Right ventricle myocardium inferior (tissue), 1 donor: ENCODE measurements at regions not wholly inside any gene's neighbourhood (a gene's known extent, or its start where the extent isn't known, plus 50 kb on each side); places are given as distances from the start of the nearest gene placed in this dataset.

Source experiments
- ATAC-seq: fragments of 200-7000 bp; cut with Tn5 transposase; one replicate; pipeline ENCODE4 v1.9.1; 2020; ENCODE audit warnings: mild to moderate bottlenecking, moderate library complexity
- DNase-seq: peaks from one replicate; pipeline ENCODE4 v3.0.0; 2021; ENCODE audit errors: missing footprints
- intact Hi-C: fragments of 100-400 bp; cut with DNase I; formaldehyde crosslinking; loops from one replicate; pipeline ENCODE4 v1.11.0; 2022
- donor health status: DM: no; HTN: yes; CAD: no; lungs with severe emphysema.

GRCh38 chr10:129325893-129326292 lies 141.1 kb upstream of the MGMT start:
- DNase-seq, result no peak
- intact Hi-C loops, result no loop called here
- ATAC-seq, result no peak

DNA sequence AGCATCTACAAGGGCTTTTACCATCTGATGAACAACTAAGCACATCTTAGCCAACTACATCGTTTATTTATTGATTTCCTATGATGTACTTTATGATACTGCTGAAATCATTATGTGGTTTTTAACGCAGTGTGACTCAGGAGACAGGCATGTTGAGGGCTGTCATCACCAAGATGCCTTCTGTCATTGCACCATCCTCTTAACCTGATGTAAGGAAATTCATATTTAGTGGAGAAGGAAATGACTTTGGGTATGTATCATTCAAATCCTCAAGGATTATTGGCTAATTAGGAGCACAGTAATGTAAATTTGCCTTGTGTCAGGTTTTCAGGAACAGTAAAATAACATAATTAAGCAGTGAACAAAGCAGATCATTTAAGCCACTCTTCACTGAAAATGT lies 138.5 kb upstream of the MGMT start:
- intact Hi-C loops, result no loop called here
- ATAC-seq (no peak), DNase-seq (no peak)

DNA sequence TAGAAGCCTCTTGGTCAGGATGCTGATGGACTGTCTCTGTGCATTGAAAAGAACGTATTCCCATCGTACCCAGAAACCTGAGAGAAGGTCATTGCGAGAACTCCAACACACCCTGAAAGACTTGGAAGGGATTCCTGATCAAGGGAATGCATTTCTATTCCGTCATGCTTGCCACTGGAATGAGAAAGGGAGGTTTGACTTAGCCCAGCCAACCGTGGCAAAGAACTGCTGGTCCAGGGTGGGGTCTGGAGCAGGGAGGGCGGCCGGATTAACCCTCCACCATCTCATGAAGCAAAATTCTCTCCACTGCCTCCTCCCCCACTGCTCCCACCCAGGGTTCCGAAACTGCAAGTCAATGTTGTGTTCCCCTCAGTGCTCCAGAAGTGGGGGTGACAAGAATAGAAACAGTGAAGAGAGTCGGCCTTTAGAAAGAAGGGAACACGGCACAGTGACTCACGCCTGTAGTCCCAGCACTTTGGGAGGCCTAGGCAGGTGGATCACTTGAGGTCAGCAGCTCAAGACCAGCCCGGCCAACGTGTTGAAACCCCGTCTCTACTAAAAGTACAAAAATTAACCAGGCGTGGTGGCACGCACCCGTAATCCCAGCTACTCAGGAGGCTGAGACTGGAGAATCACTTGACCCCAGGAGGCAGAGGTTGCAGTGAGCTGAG lies 137.5 kb upstream of the MGMT start:
- no peak for ATAC-seq
- intact Hi-C loops, result no loop called here
- DNase-seq, result no peak

DNA sequence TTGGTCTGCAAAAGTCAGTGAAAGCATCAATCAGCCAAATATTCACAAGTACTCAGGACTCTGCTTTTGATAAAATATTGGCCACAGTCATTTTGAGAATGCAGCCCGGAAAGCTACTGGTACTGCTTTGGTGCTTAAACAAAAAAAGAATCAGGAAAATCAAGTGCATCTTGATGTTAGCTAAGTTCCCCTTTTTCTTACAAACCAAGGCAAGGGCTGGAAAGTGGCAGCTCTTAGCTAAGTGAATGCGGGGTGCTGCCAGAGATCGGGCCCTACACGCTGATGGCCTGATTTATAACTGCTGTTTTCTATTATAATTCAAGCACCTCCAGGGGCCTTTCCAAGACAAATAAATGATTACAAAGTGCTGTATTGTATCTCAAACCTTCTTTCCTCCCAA lies 136.8 kb upstream of the MGMT start:
- no peak for ATAC-seq
- no peak for DNase-seq
- intact Hi-C loops, result no loop called here

GRCh38 chr10:129331207-129331838 lies 135.7 kb upstream of the MGMT start:
- no peak for ATAC-seq
- DNase-seq, result no peak
- intact Hi-C loops, result no loop called here

DNA sequence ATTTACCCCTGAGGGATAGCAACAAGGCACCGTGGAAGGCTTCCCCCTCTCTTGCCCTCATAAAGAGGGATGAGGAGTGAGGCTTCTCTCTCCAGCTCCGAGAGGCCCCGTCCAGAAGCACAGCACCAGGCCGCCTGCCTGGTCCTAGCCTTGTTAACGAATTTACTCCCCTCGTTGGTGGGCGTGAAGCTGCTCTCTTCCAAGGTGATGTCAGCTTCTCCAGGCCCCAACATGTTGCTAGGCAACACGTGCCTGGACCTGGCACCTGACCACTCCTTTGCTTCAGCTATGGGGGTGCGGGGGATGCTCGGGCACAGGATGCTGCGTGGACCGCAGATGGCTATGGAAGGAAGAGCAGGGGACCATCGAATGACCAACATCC lies 135.2 kb upstream of the MGMT start:
- DNase-seq (no peak), ATAC-seq (no peak)
- intact Hi-C loops, result loop anchor here (2.0 kb wide), 1 partner anchor 301 kb away; no protein-coding TSS in a partner anchor

DNA sequence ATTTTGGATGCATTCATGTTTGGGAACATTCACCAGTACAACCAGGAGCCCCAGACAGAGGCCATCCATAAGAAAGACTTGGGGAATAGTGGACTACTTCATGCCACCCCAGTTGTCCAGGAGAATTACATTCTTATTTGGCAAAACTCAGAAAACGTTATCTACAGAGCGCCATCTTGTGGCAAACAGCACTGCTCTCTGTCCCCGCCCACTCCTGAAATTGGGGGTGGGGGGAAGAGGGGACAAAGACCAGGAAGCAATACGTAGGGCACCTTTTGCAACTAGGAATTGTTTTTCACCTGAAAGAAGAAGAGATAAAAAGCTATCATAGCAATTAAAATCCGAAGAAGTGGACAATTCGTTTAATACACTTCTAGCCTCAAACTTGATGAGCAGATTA lies 134.6 kb upstream of the MGMT start:
- ATAC-seq (no peak), DNase-seq (no peak)
- intact Hi-C loops, result loop anchor here (2.0 kb wide), 1 partner anchor 302 kb away; no protein-coding TSS in a partner anchor

GRCh38 chr10:129333706-129334105 lies 133.3 kb upstream of the MGMT start:
- ATAC-seq, result no peak
- intact Hi-C loops, result loop anchor here (2.0 kb wide), 1 partner anchor 303 kb away; no protein-coding TSS in a partner anchor
- no peak for DNase-seq

GRCh38 chr10:129334266-129334665 lies 132.8 kb upstream of the MGMT start:
- ATAC-seq, result no peak
- intact Hi-C loops, result no loop called here
- DNase-seq, result no peak

DNA sequence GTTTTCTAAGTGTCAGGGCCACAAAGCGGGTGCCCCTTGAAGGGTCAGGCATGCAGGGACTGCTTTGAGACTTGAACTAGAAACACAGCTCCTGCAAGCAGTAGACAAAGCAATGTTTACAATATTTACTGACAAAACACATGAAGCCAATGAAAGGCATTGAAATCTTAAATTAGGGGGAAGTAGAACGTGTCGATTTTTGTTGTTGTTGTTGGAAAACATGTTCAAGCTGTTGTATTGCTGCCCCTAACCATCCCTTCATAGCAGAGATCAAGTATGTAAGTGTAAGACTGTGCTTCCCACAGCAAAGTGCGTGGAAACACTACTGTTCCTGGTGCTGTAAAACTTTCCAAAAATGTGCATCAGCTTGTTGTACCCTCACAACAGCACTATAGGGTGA lies 131.6 kb upstream of the MGMT start:
- intact Hi-C loops, result no loop called here
- DNase-seq, result no peak
- no peak for ATAC-seq

- ATAC-seq (no peak), DNase-seq (no peak)
- intact Hi-C loops, result no loop called here
These were observed 131.1 kb upstream of the MGMT start for GRCh38 chr10:129335942-129336341.

DNA sequence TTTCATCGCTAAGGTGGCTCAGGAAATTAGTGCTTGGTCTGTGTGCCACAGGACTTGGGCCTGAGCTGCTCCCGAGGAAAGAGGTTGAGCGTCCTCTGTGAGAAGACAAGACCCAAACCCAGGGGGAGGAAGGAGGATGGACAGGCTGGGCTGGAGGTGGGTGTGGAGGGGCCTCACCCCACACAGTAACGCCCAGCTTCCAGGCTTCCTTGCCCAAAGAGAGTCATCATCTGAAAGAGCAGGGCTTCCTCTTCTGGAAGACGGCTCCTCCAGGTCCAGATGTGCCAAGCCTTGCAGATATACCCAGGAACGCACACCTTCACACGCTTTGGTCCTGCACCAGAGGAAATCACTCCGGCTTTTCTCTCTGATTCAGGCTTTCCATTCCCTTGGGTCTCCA lies 127.8 kb upstream of the MGMT start:
- ATAC-seq, result no peak
- intact Hi-C loops, result no loop called here
- no peak for DNase-seq

- intact Hi-C loops, result no loop called here
- no peak for ATAC-seq
- DNase-seq, result no peak
These were observed 127.2 kb upstream of the MGMT start for GRCh38 chr10:129339841-129340240.

DNA sequence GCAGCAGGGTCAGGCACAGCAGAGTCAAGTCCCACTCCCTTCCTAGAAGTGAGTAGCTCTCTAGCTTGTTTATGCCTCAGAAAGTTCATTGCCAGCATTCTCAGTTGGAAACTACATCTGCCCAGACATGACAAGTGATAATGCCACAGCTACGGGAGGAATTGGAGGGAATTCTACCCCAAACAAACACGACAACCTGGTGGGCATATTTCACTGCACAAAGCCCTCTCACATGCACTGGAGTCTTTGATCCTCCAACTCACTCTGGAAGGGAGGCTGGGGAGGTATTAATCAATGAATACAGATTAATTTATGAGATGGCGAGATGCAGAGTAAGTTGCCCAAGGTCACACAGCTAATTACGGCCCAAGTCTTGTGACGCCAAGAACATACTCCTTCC lies 126.0 kb upstream of the MGMT start:
- intact Hi-C loops, result no loop called here
- ATAC-seq (no peak), DNase-seq (no peak)

DNA sequence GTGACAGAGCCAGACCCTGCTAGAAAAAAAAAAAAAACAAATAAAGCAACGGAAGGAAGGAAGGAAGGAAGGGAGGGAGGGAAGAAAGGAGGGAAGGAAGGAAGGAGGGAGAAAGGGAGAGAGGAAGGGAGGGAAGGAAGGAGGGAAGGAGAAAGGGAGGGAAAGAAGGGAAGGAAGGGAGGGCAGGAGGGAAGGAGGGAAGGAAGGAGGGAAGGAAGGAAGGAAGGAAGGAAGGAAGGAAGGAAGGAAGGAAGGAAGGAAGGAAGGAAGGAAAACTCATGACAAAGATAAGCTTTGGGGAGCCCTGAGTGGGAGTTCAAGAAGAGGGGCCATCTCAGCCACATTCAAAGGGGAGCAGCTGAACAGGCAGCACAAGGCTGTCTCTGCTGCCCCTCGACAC lies 124.7 kb upstream of the MGMT start:
- intact Hi-C loops, result no loop called here
- ATAC-seq (no peak), DNase-seq (no peak)

GRCh38 chr10:129343141-129343540 lies 123.9 kb upstream of the MGMT start:
- ATAC-seq (no peak), DNase-seq (no peak)
- intact Hi-C loops, result no loop called here

- DNase-seq (no peak), ATAC-seq (no peak)
- intact Hi-C loops, result no loop called here
These were observed 122.9 kb upstream of the MGMT start for GRCh38 chr10:129344103-129344502.

GRCh38 chr10:129344731-129345355 lies 122.2 kb upstream of the MGMT start:
- ATAC-seq (no peak), DNase-seq (no peak)
- intact Hi-C loops, result no loop called here

DNA sequence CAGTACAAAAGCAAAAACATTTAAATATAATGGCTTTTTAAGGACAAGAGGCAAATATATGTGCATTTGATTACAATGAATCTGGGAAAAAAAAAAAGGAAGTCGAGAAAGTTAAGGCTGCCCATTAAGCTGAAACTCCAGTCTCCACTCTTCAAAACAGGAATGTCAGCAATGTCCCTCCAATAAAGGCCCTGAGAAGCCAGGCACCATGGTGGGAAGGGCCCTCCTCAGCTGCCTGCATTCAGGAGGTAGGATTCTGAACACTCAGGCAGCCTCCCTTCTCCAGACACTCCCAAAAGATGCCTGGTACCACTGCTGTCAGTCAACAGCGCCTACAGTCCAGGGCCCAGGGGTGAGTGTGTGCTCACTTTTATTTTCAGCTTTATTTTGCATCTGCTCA lies 121.3 kb upstream of the MGMT start:
- ATAC-seq (no peak), DNase-seq (no peak)
- intact Hi-C loops, result no loop called here

DNA sequence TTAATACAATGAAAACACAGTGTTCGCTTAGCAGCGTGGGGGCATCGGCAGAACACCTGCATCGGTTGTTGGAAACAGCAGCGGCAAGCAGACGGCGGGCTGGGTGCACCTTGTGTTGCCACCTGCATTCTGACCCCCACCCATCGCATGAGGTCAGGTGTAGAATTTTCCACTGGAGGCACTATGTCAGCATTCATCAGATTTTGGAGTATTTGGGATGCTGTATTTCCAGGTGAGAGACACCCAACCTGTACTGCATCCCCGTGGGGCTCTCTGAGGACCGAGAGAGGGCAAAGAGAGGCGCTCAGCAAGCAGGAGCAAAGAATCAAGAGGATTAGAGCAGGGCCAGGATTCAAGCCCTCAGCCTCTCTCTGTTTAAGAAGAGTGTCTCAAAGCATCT lies 116.4 kb upstream of the MGMT start:
- ATAC-seq, result no peak
- DNase-seq, result no peak
- intact Hi-C loops, result no loop called here
